Umbilical cord (tissue), 1 donor: ENCODE measurements at regions not wholly inside any gene's neighbourhood (a gene's known extent, or its start where the extent isn't known, plus 50 kb on each side); places are given as distances from the start of the nearest gene placed in this dataset.

Experiments
- DNase-seq: peaks from one replicate; pipeline ENCODE4 v3.0.0-alpha.2; 2015; ENCODE audit warnings: low spot score

DNA sequence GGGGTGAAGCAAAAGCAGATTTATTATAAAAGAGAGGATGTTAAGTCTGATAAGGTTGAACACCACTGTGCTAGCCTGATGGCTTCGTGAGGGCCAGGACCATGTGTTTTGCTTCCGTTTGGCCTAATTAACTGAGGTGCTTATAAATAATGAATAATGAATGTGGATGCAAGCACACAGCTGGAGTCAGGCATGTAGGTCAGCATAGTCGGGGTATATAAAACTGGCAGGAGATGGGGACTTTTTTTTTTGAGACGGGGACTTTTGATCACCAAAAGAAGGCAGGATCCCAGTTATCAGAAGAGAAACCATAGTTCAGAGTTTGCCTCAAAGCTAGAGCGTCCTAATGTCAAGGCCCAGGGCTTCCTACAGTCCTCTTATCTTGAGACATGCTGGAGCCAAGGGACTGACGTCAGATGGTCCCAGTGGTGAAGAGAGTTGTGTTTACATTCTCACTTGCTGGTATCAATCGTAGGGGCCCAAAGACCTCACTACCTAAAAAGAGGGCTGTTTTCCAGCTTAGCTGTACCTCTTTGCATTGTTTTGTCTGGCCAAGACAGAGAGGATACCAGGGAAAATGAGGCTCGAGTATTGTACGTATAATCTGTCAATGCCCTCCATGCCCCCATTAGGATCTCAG, 50.4 kb downstream of the RTL9 start:
- no peak for DNase-seq

DNA sequence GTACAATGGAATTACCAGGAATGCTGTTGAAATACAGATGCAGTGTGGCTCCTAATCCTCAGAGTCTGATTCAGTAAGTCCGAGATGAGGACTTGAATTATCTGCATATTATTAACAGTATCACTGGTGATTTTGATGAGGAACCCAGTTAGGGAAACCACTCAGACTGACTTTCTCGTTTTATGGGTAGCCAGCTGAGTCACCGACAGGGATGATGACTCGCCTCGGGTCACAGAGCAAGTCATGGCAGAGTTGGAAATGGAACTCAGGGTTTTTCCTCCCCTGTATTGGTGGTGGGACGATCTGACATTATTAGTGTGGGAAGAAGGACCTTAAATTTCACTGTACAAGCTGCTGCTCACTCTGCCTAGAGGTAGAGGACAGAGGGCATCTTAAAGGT, 51.3 kb downstream of the RTL9 start:
- no peak for DNase-seq

DNA sequence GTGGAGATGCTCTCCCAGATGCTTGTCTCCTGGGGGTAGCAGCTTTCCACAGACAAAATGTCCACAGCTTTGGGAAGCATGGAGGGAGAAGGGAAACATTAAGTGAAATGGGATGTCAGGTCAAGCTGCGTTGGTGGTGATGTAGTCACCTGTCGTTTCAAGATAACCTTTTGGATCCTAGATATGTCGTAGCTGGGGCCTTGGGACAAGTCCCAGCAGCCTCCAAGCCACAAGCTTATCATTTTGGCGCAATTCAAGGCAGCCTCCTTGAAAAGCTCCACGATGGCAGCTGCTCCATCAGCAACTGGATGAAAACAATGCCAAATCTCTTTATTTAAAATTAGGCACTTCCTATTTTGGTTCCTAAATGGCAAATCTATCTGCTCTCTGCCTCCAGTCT, 52.0 kb downstream of the RTL9 start:
- DNase-seq: no peak

DNA sequence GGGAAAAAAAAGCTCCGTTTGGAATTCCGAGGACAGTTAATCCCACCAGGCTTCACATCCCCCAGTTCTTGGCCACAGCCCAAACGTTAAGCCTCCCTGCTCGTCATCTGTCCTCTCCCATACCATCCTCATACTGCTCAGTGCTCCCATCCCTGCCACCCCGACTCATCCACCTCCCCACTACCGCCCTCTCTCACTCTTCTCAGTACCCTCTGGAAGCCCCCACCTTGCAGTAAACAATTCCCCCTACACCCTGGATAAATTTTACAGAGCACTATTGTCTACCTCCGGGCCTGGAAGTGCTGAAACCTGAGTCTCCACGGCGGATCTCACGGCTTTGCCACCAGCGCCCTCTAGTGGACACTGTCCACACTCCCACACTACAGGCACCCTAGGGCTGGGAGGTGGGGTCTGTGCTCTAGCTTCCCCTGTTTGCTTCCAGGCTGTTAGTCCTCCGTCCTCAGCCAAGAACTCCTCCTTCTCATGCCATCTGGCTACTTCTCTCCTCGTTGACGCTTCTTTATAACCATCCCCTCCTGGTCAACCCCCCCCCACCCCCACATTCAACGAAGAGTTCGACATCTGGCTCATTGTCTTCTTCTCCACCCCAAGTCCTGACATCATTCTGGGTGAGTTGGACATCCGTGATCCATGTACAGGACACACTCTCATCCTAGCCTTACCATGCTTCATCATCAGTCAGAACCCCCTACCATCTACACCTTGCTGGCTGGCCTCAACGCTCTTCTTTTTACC, 54.5 kb downstream of the RTL9 start:
- DNase-seq: peak; percentile 70

DNA sequence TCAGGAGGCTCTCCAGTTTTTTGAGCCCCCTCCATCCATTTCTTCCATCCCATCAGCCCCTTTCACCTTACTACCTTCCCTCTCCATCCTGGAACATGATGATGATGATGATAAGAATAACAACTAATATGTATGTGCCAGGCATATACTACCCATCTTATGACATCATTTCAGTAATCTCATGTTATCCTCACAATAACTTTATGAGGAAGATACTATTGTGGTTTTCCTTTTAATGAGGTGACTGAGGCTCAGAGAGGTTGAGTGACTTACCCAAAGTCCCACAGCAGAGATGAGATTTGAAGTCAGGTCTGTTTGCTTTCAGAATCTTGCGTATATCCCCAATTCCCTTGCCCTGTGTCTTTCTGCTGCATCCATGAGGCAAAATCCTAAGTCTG, 55.1 kb downstream of the RTL9 start:
- DNase-seq: no peak

DNA sequence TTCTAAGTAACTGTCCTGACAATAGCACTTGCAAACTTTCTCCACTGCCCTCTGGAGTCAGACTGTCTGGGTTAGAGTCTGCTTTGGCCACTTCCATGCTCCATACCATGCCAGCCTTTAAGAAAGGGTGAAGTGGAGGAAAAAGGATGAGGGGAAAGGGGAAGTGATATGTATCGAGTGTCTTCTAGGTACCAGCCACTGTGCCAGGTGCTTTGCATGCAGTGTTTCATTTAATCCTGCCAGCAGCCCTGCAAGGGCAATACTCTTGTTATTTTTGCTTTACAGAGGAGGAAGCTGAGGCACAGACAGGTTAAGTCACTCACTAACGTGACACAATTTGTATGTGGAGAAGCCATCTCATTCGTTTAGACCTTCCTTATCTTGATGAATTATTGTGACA, 55.6 kb downstream of the RTL9 start:
- no peak for DNase-seq

DNA sequence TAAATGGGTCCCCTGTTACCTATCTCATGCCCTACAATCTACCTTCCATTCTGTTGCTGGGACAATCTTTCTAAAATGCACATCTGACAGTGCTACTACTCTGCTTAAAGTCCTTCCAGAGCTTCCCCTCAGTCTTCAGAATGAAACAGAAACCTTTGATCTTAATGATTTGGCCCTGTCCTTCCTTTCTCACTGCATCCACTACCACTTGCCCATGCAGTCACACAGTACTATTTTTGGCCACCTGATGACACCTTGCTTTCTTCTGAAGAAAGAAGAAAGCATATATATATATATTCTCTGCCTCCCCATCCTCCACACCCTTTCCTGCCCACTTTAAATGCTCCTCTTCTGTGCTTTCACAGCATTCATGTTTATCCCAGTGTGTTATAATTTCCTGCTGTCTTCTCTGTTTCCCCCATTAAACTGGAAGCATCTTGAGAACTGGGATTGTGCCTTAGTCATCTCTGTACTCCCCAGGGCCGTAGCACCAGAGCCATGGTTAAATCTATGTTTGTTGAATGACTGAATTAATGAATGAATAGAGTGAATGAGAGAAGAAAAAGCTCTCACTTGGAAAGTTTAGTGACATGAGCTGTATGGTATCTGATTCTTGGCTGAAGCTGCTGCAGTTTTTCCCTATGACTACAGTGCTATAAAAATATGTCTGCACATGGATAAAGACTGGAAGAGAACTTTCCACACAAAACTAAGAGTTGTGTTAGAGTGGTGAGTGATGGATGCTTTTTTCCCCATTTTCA, 56.2 kb downstream of the RTL9 start:
- DNase-seq: peak; percentile 69

DNA sequence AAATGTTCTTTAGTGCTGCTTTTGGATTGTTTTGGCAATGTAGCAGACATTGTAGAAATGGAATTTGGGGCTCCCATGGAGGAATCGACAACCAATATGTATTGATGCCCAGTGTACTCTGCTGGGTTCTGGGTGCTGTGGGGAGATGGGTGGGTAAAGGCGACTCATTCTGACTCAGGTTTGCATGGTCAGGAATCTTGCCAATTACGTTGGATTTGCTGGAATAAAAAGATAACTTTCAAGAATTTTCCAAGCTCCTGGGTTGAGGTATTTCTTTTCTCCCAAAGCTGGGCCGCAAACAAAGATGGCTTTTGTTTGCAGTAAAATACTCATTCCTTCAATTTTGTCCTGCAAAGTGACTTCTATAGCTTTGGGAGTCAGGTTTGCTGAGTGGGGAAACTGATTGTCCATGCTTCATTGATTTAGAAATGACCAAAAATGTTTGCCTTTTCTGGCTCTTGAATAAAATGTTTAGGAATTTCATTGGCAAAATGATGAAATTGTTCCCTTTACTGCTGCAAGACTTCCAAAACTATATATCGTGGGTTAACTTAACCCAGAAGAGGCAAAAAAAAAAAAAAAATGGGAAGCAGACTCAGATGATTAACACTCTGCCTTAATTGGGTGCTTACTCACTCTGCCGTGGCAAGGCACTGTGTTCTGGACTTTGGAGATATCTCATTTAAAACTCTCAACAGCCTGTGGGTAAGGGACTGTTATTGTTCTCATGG, 57.0 kb downstream of the RTL9 start:
- no peak for DNase-seq

DNA sequence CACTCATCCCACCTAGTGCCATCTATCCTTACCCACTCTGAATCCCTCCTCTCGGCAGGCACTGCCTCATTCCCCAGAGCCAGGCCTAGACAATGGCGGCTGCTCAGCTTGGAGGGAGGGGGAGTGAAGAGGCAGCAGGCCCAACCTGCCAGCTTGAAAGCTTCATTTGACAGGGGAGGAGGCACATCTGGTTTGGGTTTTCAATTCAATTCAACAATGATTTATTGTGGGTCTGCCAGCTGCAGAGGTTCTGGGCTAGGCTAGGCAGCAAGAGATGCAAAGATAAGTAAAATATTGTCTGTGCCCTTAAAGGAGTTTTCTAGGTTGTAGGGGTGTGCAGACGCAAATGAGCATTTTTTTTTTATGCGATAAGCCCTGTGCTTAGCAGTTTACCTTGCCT, 58.5 kb downstream of the RTL9 start:
- no peak for DNase-seq

DNA sequence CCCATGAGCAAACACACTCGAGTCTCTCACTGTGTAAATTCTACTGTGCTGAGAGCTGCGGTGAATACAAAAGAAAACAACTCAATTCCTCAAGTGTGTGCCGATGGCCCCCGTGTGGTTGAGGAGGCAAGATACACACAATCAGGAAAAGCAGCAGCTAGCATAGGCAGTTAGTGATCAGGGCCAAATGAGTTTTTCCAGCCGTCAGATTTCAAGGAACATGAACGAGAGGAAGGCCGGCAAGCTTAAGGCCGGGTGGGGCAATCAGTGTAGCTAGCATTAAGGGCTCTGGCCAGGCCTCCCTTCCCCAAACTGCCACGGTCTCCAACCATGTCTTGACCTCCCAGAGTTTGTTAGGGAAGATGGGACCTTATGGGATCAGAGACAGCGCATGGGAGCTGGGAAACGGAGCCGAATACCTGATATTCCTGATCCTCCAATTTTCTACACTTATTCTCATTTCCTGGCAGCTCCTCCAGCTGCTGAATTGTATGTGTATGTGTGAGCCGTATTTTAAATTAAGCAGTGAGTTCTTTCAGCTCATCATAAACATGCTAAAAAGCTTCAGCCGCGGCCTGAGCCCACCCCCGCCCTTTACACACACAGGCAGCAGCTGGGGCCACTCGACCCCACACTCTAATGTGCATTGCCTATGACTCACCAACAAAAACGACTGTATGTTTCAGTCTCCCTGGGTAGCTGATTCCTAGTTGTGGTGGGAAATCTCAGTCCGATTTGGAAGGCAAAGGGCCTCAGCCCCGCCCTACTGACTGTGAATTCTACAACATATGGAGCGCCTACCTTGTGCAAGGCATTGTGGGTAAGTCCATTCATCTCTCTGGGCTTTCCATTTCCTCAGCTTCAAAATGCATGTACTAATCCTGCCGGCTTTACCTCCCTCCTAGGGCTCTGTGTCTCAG, 59.9 kb downstream of the RTL9 start:
- DNase-seq: peak; percentile 83

DNA sequence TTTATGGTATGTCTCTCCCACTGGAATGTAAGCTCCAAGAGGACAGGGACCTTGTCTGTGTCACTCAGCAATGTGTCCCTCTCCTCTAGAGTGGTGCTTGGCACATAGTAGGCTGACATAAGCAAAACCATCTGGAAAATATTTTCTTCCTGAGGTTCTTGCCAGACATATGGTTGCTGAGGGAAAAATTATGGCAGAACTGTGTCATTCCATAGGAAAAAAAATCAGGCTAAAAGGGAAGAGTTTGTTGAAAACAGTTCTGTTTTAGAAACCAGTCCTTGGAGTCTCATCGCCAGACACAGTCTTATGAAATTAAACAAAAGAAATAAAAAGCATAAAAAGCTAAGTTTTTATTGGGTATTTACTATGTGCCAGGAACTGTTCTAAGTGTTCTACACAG, 60.9 kb downstream of the RTL9 start:
- no peak for DNase-seq

DNA sequence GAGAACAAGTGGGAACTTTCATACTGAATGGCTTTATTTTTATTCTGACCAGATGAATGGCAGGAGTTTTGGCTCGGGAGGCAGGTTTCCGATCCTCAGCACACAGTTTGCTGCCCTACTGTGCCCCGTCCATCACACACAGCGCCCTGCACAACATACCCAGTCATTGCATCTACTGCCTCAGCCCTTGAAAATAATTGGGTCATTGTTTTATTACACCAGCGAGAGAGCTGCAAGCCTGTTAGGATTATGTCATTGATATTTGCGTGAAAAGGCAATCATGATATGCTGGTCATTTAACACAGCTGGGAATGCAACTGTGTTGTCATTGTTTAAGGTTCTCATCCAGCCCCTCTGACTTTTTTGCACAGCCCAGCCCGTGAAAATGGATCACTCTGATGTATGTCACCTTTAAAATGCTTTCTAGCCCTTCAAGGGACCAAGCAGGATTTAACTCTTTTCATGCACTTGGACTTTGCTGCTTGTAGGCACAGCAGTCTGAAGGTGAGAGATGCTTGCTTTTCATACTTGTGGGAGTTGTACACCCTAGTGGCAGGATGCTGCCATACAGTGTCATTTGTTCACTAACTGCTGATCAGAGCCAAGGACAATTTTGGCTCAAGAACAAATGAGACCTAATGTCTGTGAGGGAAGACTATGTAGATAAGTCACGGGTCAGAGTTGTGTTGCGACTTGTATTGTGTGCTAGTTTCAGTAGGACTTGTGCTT, 62.3 kb downstream of the RTL9 start:
- no peak for DNase-seq

DNA sequence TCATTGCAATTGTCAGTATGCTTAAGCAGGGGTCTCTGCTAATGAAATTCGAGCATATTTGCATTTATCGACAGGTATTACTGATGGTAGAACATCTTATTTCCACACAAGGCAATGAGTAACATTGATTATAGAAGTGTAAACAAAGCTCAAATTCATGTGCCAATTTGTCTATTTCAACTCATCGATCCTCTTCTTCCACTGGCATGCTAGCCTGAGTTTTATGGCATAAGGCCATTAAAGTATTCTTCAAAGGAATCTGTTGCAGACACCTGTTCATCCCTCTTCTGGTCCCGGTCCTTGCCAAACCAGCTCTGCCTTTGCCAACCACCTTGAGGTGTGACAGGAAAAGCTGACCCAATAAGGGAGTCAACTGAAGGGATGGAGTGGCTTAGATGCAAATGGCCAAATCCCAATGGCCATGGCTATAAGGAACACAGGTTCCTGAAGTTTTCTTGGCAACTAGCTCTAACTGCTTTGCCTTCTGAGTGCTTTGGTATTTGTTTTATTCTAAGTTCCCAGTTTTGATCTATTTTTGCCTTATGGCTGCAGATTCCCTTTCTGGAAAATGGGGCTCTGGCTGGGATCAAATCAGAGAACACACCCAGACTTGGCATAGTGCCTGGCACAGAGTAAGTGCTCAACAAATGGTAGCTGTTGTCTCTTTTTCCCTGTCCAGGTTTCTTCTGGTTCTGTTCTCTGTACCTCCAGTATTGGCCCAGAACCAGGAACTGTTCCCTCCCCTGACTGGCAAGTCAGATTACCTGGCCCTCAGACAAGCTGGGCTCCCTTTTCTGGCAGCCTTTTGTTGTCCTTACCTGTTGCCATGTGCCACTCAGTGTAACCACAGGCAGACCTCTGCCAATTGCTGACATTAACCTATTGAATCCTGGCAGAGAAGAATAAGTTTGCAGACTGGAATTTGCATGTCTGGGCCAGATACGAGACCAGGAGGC, 63.1 kb downstream of the RTL9 start:
- no peak for DNase-seq

DNA sequence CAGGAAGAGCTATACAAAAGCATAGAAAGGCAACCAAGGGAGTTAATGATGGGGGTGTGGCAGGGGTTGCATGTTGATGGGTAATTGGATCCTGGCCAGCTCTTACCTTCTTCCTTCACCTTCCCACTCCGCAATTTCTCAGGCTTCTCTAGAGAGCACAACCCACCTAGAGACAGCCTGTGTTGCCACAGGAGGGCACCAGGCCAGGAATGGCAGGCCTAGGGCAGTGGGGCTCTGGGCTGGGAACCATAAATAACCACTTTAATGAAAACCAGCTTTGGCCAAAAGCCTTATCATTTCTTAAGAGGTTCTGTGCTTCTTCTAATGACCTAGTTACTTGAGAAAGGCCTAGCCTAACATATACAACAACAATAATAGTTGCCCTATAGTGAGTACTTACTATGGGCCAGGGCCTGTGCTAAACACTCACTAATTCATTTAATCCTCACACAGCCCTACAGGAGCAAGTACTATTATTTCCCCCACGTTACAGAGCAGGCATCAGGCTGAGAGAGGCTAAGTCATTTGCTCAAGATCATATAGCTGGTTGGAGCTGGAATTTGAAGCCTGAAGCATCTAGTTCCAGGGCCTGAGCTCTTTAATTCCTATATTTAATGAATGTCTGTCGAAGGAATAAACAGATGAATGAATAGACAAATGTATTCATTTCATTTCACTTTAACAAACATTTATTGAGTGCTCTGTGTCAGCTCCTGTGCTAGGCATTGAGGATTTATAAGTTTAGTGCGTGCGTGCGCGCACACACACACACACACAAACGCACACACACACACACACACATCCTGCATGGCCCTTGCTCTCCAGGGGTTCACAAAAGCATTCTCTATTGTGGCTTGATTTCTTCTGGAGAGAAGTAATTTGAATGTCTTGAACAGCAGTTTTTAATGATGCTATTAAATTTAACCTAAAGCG, 66.8 kb downstream of the RTL9 start:
- DNase-seq: no peak

DNA sequence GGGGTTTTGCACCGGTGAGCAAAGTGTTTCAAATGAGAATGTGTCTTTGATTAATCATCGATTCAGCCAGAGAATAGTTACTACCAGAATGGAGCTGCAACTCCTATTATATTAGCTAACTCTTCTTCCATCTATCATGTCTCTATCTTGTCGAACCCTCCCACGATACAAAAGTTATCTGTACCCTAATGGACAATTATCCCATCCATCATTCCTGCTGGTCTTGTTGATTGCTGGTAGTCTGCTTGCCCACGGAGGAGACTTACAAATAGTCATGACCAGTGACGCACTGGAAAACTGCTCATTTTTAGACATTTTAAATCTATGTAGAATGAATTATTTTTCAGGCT, 67.5 kb downstream of the RTL9 start:
- no peak for DNase-seq

DNA sequence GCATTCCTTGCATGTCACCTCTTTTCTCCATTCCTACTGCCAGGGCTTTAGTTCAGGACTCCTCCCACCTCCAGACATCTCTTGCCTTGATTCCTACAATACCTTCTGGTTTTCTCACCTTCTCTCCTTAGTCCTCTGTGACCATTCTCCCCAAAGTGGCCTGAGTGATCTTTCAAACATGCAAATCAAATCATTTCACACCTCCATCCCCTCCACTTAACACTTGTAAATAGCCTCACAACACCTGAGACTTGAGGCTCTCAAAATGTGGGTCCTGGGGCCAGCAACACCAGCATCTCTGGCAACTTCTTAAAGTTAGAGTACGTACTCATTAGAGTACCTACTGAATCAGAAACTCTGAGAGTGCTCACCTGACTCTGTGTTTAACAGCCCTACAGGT, 68.4 kb downstream of the RTL9 start:
- DNase-seq: no peak

DNA sequence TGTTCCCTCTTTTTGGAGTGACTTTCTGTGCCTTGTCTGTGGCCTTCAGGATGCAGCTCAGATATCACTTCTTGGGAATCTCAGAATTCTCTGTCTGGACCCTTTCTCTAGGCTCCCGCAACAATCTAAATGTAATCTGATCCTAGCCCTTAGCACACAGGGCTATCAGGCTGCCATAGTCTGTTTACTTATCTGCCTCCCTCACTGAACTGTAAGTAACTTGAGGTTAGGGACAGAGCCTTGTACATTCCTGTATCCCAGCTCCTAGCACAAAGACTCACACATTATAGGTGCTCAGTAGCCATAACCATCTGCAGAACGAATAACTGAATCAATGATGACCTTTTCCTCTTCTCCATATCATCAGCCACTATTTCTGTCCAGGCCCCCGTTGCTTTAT, 69.5 kb downstream of the RTL9 start:
- no peak for DNase-seq
